Uterus (tissue), 2 donors: ENCODE measurements at regions not wholly inside any gene's neighbourhood (a gene's known extent, or its start where the extent isn't known, plus 50 kb on each side); places are given as distances from the start of the nearest gene placed in this dataset.

Source experiments
- CTCF ChIP-seq, 4 experiments: fragments of 200-600 bp in 2 of 4; fragments of 450-650 bp in 2 of 4; sonication (generic) in 2 of 4; IDR thresholded peaks; one replicate each; pipeline ENCODE4 v1.5.1; 2016 to 2019; ENCODE audit warnings: antibody characterized with exemption in 4 of 4, mild to moderate bottlenecking in 2 of 4, moderate library complexity in 1 of 4
- POLR2A ChIP-seq, 2 donors: fragments of 450-650 bp; IDR thresholded peaks; one replicate each; pipeline ENCODE4 v1.6.1; 2016; ENCODE audit warnings: antibody characterized with exemption in 2 of 2, mild to moderate bottlenecking in 1 of 2, moderate library complexity in 1 of 2

GRCh38 chr22:48908547-48908946 is 919.1 kb downstream of the BRD1 start:
- TF ChIP-seq CTCF (IDR thresholded peaks at IDR 0.05): no peak
- TF ChIP-seq POLR2A (IDR thresholded peaks at IDR 0.05): no peak
